ENCODE measurements at regions not wholly inside any gene's neighbourhood (a gene's known extent, or its start where the extent isn't known, plus 50 kb on each side); places are given as distances from the start of the nearest gene placed in this dataset.

DNA sequence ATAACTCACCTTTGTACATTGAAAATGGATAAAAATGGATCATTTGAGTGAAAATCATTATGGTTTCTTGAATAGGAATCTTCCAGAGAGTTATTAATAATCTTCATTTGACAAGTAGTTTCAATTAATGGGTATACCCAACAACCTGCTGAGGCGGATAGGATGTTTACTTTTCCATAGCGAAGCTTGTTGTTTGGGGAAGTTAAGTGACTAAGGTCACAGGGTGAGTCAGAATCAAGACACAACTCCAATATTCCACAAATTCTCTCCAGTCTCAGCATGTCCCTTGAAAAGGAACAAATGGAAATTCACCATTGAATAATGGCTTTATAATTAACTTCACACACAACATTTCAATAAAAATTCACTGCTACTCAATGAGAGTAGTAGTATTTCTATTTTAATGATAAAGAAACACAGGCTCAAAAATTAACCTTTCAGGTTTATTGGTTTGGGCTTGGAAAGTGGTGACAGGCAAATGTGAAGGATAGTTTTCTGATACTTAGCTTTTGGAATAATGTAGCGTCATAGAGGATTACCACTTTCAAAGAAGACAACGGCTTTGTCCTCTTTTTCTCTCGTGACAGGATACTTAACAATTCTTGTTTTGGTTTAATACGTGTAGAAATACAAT, 211.3 kb downstream of the GPD2 start:
- no peak for DNase-seq

DNA sequence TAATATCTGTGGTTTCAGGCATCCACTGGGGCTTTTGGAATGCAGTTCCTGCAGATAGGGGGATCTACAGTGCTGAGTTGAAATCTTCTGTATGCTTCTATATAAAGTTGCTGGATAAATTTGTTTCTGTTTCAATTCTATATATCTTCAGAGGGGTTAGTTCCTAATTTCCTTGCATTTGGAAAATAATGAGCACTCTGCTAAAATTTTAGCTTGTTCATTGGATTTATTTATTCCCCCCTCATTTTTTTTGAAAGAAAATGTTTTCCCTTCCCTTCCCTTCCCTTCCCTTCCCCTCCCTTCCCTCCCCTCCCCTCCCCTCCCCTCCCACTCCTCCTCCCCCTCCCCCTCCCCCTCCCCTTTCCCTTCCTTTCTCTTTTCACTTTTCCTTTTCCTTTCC, 212.3 kb downstream of the GPD2 start:
- no peak for DNase-seq

DNA sequence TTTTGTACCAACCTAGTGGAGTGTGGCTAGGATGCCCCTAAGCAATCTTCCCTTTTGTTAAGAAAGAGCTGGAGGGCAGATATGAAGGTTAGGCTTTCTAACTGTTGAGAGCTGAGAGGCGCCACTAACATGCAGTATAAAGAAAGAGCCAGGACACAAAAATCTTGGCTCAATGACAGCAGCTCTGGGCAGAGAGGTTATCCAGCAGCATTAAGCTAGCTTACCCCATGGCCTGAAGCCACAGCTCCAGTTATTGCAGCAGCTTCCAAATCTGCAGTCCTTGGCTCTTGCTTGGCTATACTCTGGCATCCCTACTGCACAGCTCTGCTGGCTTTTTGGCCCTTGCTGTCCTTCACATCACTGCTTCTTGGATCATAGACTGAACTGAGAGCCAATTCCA, 213.4 kb downstream of the GPD2 start:
- DNase-seq = peak; percentile 56 to 59

DNA sequence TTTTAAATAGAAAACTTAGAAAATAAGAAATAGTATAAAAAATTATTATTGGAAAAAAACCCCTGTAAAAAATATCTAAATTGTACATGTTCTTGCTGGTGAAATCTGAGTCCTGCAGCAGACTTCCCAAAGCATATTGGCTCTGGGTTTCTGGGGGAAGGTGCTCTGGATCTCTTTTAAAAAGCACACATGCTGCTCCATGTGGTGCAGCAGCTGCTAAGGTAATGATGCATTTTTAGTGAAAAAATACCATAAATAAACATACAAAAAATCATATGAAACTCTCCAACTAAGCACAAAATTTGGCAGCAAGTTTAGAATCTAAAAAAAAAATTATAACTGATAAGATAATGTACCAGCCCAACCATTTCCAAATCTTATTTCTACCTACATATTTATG, 216.5 kb downstream of the GPD2 start:
- DNase-seq = no peak

DNA sequence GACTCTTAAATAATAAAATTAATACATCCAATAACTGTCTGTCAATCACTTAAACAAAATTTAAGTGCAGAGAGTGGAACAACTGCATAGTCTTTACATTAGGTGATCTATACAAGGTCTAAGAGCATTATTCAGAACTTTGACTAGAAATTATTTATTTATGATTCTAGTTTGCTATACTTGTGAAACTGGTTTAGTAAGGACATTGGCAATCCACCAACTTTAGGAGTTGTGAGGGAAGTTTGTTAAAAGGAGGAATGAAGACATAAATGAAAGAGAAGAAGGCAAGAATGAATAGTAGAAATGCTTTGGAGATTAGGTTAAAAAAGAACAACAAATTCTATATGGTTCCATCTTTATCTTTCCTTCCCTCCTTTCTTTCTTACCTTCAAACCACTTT, 217.5 kb downstream of the GPD2 start:
- peak in 1 of 2 donors; percentile 6 for DNase-seq

DNA sequence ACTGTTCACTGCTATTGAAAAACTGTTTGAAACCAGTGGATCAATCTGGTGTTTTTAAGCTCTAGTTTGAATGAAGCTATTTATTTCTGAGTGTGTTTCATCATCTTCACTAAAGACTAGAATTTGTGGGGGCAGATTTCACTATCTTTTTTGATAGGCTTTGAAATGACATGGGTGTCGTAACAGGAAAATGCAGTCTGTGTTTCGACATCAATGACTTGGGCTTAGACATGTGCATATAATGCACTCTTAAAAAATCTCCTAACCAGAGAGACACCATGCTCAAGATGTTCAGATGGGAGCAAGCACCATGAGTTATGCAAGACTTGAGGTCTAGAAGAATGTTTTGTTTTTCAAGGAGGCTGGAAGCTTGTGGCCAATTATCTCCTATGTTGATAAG, 221.6 kb downstream of the GPD2 start:
- DNase-seq = no peak

DNA sequence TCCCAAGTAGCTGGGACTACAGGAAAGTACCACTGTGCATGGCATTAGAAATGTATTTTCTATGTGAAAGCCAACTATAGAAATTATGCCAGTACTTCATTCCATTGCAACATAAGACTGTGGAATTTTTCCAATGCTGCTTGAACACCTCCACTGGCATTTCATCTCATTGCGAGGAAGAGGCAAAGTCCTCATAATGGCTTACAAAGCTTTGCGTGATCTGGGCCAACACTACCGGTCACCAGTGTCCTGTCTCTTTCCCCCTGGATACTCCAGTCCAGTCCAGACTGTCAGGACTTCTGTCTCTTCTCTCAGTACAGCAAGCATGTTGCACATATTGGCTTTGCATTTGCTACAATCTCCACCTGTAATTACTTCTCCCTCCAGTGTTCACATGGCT, 223.5 kb downstream of the GPD2 start:
- DNase-seq = no peak

DNA sequence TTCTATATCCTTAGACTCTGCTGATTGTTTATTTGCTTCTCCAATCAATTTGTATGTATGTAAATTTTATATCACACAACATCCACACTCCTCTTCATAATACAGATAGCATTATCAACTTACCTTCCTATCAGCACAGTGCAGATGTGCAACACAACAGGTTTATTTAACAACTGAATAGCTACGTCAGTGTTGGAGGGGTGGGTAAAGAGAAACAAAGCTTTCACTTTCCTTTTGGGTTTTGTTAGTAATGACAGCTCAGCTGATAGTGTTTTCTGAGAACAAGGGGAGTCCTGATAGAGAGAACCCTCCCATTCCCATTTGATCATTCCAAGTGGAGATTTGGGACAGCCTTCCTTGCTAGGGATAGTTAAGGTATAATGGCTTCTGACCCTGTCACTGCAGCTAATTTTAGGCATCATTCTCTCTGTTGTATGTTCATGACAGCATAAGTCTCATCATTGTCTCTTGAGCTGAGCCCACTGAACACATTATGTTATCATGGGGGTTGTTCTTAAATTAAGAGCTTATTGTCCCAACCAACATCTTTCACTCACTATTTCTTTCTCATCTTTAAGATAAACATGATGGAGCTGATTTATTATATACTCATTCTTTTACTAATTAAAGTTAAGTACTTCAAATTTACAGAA, 227.7 kb downstream of the GPD2 start:
- DNase-seq = no peak

DNA sequence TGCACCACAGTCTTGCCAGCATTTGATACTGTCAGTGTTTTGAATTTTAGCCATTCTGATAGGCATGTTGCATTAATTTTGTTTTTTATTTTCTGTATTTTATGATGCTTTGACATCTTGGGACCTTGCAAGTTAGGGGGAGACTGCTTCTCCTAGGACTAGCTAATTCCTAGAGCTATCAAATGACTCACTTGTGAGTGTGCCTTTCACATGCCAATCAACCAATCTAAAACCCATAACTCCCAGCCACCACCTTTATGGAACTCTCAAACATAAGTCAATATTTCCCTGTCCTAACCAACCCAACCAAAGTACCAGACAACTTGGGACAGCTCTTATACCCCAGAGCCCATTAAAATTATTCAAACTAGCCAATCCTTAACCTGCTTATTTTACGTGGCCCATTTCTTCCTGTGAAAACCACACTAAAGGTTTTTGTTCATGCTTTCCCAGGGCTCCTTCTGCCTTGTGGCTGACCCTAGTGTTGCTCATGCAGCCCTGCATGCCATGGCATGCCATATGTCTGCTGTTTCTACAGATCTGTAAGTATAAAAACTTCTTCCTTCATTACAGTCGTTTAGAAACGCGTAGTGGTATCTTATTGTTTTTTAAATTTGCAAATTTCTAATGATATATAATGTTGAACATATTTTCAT, 230.1 kb downstream of the GPD2 start:
- no peak for DNase-seq

DNA sequence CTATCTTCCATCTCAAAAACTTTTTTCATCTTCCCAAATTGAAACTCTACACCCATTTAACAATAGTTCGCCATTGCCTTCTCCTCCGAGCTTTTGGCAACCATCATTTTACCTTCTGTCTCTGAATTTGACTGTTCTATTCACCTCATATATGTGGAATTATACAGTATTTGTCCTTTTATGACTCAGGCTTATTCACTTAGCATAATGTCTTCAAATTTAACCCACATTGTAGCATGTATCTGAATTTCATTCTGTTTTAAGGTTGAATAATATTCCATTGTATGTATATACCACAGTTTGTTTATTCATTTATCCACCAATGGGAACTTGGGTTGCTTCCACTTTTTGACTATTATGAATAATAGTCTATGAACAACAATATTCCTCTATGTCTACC, 233.9 kb downstream of the GPD2 start:
- no peak for DNase-seq

DNA sequence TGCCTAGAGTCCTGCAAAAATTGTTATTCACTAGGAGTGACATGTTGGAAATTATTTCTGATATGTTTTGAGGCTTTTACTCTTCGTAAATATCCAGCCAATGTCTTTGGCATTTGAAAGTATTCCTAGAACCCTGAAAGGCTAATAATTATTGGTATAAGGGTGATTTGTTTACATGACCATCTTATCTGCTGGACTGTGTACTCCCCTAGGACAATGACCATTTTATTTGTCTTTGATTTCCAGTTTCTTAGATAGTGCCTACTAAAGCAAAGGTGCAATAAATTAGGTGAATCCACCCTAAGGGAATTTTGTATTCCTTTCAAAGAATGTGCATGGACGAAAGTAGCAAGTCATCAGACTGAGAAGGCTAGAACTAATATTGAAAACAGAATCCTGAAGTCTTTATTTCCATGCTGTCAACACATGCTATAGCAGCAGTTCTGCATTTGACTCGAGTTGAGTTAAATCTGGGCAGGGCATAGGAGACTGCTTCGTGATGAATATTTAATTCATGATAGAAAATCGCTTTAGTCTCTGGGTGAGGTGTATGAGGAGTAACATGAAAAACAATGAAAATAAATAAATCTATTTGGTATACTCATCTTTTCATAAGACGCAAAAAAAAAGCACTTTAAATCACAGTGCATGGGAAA, 235.7 kb downstream of the GPD2 start:
- no peak for DNase-seq

DNA sequence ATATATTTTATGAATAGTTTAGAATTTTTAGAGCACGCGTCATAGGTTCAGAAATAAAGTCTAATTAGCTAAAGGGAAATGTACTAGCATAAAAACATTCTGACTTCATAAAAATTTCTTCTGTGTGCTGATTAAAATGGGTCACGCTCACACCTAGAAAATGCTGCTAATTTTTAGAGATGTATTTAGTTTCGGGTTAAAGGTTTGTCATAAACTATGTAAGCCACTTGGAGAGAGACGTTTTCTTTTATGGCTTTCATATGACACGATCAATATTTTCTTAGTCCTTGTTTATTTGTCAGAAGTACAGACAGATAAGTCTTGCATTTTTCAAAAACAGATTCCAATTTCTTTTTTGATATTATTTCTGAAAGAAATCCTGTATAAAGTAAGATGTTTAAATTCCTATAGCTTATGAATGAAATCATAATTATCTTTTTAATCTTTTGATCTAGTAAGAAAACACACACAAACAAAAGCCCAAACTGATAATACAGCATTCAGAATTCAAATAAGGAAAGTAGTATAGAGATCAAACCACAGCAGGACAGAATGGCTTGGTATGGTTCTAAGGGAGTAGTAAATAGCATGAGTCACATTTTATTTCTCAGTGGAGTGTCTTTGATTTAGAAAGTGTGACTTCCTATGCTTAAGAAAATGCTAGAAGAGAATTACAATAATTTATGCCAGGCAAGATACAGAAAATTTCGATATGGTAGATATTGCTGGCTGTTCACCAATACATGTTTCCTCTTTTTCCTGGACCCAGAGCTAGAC, 236.6 kb downstream of the GPD2 start:
- DNase-seq = no peak

DNA sequence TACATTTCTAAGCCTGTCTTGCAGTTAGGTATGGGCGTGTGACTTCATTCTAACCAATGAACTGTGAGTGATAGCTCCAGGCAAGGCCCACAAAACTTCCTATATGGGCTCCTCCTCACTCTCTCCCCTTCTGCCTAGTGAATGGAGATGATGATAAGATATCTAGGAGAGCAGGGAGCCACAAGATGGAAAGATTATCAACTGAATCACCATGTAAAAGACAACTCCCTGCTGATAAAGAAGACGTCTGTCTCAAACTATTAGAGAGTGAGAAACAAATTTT, 237.1 kb downstream of the GPD2 start:
- DNase-seq = no peak

DNA sequence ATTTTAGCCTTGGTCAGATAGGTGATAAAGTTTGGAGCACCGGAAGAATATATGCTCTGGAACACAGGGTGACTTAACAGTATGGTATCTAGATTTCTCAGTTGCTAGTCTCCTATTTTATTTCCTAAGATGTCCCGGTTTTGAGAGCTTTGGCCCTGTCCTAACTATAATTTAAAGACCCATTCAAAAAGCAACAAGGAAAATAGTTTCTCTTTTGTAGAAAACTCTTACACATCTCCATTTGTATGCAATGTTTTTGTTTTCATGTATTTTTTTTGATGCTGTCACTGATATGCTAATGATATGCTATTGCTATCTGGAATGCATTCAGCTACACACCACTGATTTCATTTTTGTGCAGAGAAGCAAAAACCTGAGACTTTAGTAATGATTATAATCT, 237.8 kb downstream of the GPD2 start:
- DNase-seq = no peak

DNA sequence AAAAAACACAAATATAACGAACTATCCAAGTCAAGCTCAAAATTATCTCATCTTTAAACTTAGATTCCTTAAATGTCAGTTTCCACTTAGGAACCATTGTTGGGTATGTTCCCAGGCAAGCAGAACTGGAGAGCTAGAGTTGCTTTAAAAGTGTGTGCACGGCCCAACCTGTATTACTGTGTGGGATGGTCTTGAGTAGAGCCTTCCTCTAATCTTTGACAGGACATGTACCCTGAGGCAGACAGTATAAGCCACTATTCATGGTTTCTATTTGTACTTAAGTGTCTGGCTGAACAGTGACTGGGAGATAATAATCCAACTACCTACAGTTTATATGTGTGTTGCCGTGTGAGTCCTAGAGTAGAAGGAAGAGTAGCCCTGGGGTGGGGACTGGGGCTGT, 239.7 kb downstream of the GPD2 start:
- no peak for DNase-seq

DNA sequence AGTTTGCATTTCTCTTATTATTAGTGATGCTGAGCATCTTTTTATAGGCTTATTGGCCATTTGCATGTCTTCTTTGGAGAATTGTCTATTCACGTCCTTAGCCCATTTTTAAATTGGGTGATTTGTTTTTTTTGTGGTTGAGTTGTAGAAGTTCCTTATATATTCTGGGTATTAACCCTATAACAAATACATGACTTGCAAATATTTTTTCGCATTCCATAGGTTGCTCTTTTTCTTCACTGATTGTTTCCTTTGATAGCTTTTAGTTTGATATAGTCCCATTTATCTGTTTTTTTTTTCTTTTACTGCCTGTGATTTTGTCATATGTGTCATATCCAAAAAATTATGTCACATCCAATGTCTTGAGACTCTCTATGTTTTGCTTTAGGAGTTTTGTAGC, 243.6 kb downstream of the GPD2 start:
- no peak for DNase-seq

DNA sequence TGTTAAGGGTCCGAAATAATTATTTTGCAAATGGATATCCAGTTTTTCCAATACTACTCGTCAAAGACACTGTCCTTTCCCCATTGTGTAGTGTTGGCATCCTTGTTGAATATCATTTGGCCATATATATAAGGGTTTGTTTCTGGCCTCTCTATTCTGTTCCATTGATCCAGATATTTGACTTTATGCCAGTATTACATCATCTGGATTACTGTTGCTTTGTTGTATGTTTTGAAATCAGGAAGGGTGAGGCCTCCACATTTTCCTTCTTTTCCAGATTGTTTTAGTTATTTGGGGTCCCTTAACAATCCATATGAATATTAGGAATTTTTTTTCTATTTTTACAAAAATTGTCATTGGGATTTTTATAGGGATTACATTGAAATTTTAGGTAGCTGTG, 244.1 kb downstream of the GPD2 start:
- DNase-seq = no peak

DNA sequence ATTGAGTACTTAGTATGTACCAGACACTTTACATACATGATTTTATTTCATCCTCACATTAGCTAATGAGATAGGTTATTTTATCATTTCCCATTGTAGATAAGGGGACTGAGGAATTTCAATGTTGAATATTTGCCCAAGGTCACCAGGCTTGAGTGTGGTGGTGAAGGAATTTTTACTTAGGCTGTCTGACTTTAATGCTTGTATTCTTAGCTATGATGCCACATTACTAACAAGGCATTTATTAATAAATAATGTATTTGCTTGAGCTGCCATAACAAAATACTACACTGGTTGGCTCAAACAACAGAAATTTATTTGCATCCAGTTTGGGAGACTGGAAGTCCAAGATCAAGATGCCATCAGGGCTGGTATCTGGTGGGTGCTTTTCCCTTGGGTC, 250.9 kb downstream of the GPD2 start:
- no peak for DNase-seq

DNA sequence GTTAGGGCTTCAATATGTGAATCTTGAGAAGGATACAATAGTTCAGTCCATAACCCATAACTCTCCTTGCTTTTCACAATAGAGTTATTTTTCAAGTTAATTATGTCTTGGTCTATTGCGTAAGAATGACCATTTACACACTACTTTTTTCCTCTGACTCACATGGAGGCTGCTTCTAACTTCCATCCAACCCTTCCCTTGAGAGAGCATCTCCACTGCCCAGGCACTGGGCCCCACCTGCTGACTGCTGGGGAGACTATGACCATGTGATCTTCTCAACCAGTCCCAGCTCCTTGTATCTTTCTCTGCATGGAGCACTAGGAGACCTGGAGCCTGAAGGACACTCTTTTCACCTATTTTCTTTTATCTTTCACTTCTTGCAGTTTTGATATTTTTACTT, 251.5 kb downstream of the GPD2 start:
- no peak for DNase-seq

DNA sequence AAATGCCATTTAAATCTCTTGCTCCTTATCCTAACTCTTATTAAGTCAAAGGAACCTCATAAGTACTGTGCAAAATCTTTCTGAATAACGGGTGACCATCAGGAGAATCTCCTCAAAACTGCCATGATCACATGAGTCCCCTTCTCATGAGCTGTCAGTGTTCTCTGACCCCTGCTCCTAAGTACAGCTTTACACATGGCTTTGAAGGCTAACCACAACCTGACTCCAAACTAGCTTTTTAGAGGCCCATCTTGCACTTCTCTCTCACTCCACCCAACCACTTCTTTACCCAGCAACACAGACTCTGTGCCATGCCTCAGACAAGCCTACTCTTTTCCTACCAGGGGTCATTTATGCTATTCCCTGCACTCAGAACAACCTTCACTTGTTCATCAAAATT, 253.8 kb downstream of the GPD2 start:
- DNase-seq = no peak

DNA sequence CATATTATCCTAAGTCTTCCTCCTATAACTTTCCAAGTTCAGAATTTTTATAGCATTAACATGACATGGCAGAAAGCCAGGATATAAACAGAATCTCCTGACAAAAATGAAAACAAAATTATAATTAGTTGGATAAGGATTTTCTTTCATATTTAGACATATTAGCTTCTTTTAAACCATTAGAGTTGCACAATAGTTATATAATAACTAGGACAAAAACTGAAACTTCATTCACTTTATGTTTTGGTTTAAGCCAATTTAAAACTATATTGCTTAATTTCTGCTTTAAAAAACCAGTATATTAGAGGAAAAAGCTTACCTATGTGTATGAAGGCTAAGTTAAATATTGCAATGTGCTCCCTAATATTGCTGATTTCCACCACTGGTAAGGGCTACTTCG, 254.8 kb downstream of the GPD2 start:
- no peak for DNase-seq

DNA sequence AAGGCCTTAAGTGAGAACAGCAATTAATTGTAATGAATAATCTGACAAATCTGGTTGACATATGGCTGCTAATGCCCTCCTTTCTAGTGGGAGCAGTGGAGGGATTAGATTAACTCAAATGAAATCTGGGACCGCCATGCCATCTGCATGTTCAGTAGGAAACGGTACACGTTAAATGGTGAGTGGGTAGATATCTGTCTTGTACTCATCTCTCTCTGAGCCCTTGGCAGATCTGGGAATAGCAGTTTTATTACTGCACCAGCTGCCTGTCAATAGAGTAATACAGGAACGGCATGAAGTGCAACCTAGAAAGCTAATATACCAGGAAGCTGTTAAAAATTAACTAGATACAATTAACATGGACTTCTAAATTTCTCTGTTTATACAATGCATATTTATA, 258.8 kb downstream of the GPD2 start:
- DNase-seq = no peak

DNA sequence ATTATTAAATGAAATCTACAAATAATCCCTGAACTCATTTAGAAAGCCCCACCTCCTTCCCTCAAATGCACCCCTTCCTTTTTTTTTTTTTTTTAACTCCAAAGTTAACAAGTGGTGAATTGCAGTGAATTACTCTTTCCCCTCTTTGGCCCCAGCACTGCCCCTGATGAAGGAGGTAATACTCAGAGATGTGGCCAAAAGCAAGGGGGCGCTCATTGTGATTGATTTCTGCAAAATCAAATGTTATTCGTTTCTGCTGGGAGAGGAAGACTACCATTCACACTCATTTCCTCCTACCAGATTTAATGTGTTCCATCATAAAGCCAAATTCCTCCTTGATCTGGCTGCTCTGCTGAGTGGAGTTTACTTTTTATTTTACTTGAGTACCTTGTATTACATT, 259.4 kb downstream of the GPD2 start:
- no peak for DNase-seq
